GF-D8 (cell line): ENCODE measurements at regions not wholly inside any gene's neighbourhood (a gene's known extent, or its start where the extent isn't known, plus 50 kb on each side); places are given as distances from the start of the nearest gene placed in this dataset.

Experiments
- DNase-seq: peaks from one replicate; lab custom pipeline; 2025; lab: John Stamatoyannopoulos, UW

- no peak for DNase-seq
Measured at GRCh38 chr12:58583940-58584339, 336.4 kb downstream of the LRIG3 start.

DNA sequence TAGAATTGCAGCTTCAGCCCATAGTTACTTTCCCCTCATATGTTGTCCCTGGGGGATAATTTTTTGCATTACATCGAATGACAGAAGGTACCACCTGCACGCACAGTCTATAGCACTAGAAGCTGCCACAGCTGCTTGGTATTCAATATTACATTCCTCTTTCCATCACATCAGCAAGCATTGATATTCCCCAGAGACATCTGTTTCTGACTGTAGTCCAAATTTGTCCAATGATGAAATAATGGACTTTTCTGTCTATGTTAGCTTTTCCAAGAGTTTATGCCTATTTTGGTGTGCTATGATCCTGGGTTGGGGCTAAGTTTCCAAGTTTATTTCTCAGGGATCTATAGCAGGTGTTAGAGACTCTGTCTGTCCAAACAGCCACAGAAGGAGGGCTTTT is 335.4 kb downstream of the LRIG3 start:
- DNase-seq = no peak

DNA sequence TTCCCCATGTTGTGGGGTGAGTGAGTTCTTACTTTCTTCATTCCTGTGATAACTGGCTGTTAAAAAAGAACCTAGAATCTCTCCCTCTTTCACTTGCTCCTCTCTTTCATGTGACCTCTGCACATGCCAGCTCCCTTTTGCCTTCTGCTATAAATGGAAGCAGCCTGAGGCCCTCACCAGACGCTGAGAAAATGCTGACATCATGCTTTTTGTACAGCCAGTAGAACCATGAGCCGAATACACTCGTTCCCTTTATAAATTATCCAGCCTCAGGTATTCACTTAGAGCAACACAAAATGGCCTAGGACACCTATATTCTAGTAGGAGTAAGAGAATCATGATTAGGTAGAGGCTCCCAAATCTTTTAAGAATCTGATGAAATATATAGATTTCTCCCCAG is 333.5 kb downstream of the LRIG3 start:
- no peak for DNase-seq

DNA sequence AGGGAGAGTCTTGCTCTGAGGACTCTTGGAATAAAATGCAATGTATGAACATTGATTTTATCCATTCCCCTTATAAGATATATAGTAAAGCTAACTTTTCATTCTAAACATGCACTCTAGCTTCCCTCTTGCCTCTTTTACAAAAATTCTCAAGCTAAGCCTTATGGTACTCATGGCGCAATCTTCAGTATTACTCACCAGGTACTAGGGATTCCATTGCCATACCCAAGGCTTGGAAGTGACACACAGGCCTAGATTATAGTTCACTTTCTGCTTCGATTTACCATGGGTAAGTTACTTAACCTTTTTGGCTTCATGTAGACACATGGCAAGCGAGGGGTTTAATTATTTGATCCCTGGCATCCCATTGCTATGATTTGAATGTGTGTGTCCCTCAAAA is 331.5 kb downstream of the LRIG3 start:
- DNase-seq = no peak

DNA sequence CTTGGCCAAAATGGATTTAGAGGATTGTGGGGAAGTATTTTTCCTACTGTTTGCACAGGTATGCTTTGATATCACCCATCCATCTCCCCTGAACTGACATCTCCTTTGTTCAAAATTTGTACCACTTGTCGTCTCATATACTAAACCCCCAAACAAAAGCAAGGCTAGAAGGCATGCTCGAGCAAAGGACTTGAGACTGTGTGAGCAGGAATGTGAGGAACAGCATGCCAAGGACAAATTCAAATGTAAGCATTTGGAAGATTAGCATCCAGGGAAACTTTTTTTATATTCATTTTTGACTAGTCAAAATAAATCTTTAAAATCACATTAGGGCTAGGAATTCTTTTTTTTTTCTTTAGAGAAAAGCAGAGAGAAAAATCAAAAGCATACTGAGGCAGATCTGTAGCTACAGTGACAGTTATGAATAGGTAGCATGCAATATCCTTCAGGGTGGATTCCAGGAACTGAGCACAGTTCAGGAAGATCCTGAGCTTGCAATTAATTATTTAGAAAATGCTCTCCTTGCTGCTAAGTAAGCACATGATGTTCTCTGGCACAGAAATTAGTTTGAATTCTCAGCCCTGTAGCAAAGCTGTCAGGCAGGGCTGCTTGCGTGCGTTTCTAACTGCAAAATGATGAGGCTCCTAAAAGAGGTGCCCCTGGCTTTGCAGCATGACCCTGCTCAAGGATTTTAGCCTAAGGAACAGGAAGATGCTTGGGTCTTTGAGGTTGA is 327.7 kb downstream of the LRIG3 start:
- DNase-seq = no peak

- no peak for DNase-seq
Measured at GRCh38 chr12:58593557-58594304, 326.6 kb downstream of the LRIG3 start.

DNA sequence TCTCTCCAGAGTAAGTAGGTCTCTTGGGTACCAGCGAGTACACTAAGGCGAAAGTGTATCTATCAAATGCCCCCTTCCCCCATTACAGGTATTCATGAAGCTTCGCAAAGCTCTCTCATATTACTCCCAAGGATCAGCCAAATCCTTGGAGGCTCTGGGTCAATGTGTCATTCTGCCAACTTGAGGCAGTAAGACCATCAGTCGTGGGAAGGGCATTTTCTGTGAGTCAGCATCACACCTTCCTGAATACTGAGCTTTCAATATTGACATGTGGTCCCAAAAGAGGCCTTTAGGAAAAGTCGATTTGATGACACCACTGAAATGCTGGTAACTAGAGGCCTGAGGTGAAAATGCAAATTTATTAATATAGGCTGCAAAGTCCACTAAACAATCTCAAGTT is 323.9 kb downstream of the LRIG3 start:
- no peak for DNase-seq

DNA sequence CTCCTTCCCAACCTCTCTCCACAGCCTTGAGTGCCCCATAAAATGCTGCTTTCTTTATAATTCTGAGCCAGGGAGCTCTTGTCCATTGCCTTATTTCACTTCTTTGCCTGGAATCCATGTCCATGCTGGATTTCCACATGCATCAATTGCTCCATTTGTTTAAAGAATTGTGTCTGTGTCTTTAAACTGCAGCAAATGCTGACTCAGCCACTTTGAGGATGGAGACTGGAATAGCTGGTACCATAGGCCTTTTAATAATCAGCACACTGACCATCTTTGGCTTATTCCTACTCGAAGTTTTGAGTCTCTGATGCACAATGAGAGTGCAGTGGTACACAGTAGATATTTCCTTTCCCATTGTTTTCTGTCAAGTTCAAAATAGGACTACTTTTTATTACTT is 318.8 kb downstream of the LRIG3 start:
- no peak for DNase-seq

- no peak for DNase-seq
Measured at GRCh38 chr12:58602179-58602578, 318.1 kb downstream of the LRIG3 start.

DNA sequence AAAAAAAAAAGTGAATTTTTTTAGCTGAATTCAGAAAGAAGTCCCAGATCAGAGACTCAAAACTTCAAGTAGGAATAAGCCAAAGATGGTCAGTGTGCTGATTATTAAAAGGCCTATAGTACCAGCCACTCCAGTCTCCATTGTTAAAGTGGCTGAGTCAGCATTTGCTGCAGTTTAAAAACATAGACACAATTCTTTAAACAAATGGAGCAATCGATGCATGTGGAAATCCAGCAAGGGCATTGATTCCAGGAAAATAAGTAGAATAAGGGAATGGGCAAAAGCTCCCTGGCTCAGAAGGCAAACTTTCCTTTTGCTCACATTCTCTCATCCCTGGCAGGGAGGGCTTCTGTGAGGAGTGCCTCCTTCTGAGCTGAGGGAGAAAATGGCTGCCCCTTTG is 317.6 kb downstream of the LRIG3 start:
- DNase-seq = no peak

DNA sequence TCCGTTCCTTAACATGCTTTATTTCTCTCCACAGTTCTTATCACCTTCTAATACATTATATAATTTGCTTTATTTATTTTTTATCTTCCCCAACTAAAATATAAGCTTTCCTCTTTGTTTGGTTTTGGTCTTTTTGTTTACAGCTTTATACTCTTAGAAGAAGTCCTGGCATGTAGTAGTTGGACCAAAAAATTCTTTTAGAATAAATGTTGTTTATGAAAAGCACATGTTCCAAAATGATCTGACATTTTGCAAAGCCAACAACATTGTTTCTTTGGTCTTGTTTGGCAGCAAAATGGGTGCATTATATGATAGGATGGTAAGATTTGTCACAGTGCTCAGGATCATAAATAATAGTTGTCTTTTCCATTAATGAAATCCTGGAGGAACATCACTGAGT is 312.5 kb downstream of the LRIG3 start:
- DNase-seq = no peak

DNA sequence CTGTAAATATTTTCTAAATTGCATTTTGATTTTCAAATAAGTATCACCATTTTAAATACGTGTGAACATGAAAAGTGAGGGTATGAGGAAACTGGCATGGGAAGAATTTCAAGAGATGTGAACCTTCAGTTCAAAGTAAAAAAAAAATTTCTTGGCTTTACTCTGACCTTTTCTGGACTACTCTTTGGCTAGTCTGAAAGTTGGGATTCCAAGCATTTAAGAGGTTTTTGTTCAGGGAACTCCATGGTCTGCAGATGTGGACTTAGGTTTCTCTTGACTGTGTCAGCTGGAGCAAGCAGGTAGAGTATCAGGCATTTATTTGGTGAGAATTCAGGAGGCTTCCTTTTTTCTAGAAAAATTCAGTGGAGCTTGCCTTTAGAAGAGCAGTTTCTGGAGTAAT is 311.6 kb downstream of the LRIG3 start:
- DNase-seq = no peak

DNA sequence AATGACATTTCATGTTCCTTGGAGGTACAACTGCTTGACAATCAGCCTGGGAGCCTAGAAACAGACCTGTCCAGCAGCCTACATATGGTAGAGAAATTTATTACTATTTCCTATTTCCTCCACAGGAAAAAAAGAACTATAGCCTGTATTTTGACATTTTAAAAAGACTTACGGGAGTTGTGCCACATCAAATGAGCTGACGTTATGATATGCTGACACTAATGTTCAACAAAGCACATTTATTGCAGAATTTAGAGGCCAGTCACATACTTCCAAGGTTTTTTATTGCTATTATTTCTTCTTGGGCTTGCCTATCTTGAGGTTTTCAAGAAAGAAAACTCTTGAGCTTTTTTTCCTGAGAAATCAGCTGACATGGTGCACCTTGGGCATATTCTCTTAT is 305.3 kb downstream of the LRIG3 start:
- DNase-seq = no peak

- DNase-seq = no peak
Measured at GRCh38 chr12:58615576-58615975, 304.7 kb downstream of the LRIG3 start.

GRCh38 chr12:58616618-58617017 is 303.7 kb downstream of the LRIG3 start:
- DNase-seq = no peak

GRCh38 chr12:58621126-58621525 is 299.2 kb downstream of the LRIG3 start:
- no peak for DNase-seq

DNA sequence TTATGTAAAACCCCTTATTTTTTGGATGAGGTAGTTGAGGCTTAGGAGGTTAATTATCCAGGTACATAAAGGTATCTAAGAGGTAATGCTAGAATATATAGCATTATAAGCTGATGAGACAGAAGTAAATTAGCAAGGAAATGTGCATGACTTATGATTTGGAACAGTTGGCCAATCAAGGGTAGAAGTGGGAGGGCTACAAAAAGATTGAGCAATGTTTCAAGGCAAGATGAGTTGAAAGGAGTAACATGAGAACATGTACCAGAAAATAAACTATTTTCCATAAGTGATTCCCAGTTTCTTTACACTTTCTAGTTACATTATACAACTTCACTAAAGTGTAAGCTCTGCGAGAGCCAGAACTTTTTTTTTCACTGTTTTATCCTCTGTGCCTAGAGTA is 290.9 kb downstream of the LRIG3 start:
- DNase-seq = no peak

GRCh38 chr12:58633479-58633878 is 286.8 kb downstream of the LRIG3 start:
- DNase-seq = no peak

DNA sequence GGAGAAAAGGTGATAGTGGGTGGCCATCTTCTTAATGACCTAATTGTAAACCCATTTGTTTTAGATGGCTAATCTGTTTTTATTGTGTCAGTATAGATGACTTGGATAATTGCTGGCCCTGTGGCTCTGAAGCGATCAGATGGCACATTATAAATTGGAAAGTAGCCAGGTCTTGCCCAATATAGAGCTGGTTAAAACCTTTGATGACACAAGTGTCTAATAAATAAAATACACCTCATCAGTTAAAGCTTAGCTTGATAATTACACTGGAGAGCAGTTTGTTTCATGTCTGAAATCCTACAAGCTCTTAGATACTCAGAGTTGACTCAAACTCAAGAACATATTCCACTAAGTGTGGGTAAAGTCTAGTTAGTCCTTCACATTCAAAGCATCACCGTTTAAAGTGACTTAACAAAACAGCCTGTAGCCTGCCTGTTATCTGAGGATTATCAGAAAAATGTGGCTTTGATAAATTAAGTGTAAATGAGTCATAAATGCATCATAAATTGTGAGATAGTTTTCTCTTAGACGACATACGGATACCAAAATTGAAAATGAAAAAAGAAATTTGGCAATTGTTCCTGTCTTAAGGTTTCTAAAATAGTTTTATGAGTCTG is 280.9 kb downstream of the LRIG3 start:
- no peak for DNase-seq

DNA sequence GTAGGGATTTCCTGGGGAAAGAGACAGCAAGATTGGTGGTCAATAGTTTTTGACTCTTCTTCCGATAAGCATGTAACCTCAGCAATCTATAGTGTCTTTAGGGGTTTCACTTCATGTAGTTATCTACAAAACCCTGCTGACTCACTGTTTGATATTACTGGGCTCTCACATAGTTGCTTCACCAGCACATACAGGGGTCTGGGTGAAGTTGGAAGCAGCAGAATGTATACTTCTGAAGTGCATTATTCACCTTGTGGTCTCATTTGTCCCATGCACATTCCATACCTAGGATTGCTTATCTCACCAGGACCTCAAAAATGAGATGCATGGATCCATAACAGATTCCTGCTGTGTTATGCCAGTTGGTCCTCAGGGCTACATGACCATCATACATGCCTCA is 280.0 kb downstream of the LRIG3 start:
- DNase-seq = no peak

DNA sequence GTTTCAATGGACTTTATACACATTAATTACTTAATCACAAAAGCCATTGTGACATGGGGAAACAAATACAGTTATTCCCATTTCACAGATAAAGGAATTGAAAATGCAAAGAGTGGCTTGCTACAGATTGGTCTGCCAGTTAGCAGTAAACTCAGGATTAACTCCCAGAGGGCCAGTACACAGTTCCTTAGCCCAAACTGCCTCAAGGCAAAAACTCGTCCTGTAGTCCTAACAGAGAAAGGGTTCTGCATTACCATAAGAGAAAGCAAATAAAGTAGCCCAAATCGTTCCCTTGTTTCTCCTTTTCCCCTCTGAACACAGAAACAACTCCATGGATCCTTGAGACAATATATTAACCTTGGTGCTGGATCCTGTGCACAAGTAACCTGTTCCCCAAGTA is 274.4 kb downstream of the LRIG3 start:
- DNase-seq = no peak

GRCh38 chr12:58647495-58647894 is 272.8 kb downstream of the LRIG3 start:
- DNase-seq = no peak

GRCh38 chr12:58648176-58648575 is 272.1 kb downstream of the LRIG3 start:
- DNase-seq = no peak
